MM.1S (cell line): ENCODE measurements at regions not wholly inside any gene's neighbourhood (a gene's known extent, or its start where the extent isn't known, plus 50 kb on each side); places are given as distances from the start of the nearest gene placed in this dataset.

Experiments
- DNase-seq: peaks from one replicate; pipeline ENCODE4 v3.0.0-alpha.2; 2015
- H2AFZ ChIP-seq: fragments of 300-600 bp; sonication (generic); 2 replicates; pipeline ENCODE4 v1.6.0; 2016; ENCODE audit warnings: antibody characterized with exemption, low read length
- H3F3A ChIP-seq: fragments of 300-600 bp; sonication (generic); 2 replicates; pipeline ENCODE4 v1.6.1; 2016; ENCODE audit warnings: mild to moderate bottlenecking, antibody characterized with exemption, low read length, moderate library complexity, mixed read lengths; ENCODE audit not compliant: insufficient read depth
- H3K27ac ChIP-seq: fragments of 300-600 bp; sonication (generic); 2 replicates; pipeline ENCODE4 v1.5.1; 2016; ENCODE audit warnings: mild to moderate bottlenecking, low read length
- H3K27me3 ChIP-seq: fragments of 300-600 bp; sonication (generic); replicated peaks from 2 replicates; pipeline ENCODE4 v1.6.0; 2016; ENCODE audit warnings: low read length; ENCODE audit not compliant: insufficient read depth
- H3K36me3 ChIP-seq: fragments of 300-600 bp; sonication (generic); replicated peaks from 2 replicates; pipeline ENCODE4 v1.6.1; 2016; ENCODE audit warnings: mild to moderate bottlenecking, low read length, mixed read lengths; ENCODE audit not compliant: insufficient read depth
- H3K4me1 ChIP-seq: fragments of 300-600 bp; sonication (generic); 2 replicates; pipeline ENCODE4 v1.6.1; 2016; ENCODE audit warnings: low read length, mixed read lengths
- H3K4me2 ChIP-seq: fragments of 300-600 bp; sonication (generic); 2 replicates; pipeline ENCODE4 v1.6.0; 2016; ENCODE audit warnings: low read depth, low read length
- H3K4me3 ChIP-seq: fragments of 300-600 bp; sonication (generic); 2 replicates; pipeline ENCODE4 v1.5.1; 2016; ENCODE audit warnings: low read length, mixed read lengths
- H3K79me2 ChIP-seq: fragments of 300-600 bp; sonication (generic); 2 replicates; pipeline ENCODE4 v1.6.1; 2016; ENCODE audit warnings: mixed run types, low read length, mixed read lengths
- H3K9ac ChIP-seq: fragments of 300-600 bp; sonication (generic); 2 replicates; pipeline ENCODE4 v1.6.1; 2016; ENCODE audit warnings: low read length, mixed read lengths
- H3K9me2 ChIP-seq: fragments of 300-600 bp; sonication (generic); replicated peaks from 2 replicates; pipeline ENCODE4 v1.6.1; 2016; ENCODE audit warnings: mild to moderate bottlenecking, low read length, mixed read lengths; ENCODE audit not compliant: insufficient read depth
- H3K9me3 ChIP-seq: fragments of 300-600 bp; sonication (generic); replicated peaks from 2 replicates; pipeline ENCODE4 v1.6.1; 2016; ENCODE audit warnings: mild to moderate bottlenecking, low read length, mixed read lengths; ENCODE audit not compliant: insufficient read depth
- H4K20me1 ChIP-seq: fragments of 300-600 bp; sonication (generic); 2 replicates; pipeline ENCODE4 v1.6.1; 2016; ENCODE audit warnings: mild to moderate bottlenecking, low read length, moderate library complexity, mixed read lengths; ENCODE audit not compliant: insufficient read depth
- CTCF ChIP-seq: fragments of 300-600 bp; sonication (generic); IDR thresholded peaks from 2 replicates; pipeline ENCODE4 v1.5.1; 2016; ENCODE audit warnings: antibody characterized with exemption, low read length, mixed read lengths
- EZH2 ChIP-seq: fragments of 300-600 bp; sonication (generic); optimal IDR thresholded peaks from 2 replicates; pipeline ENCODE3; 2017; ENCODE audit warnings: low read depth, mild to moderate bottlenecking, antibody characterized with exemption, low read length, mixed read lengths
- EZH2phosphoT487 ChIP-seq: fragments of 300-600 bp; sonication (generic); IDR thresholded peaks from 2 replicates; pipeline ENCODE4 v1.6.1; 2018; ENCODE audit warnings: antibody characterized with exemption, low read length

- Histone ChIP-seq H3K4me2 (no peak overlapping the region), H3K36me3 (no peaks in the 10 kb centered on the region), H3K27ac (no peak overlapping the region), H3K9me3 (no peaks in the 10 kb centered on the region), H2AFZ (no peak overlapping the region), H3K79me2 (no peaks in the 10 kb centered on the region), H3K9me2 (no peaks in the 10 kb centered on the region), H3F3A (no peaks in the 10 kb centered on the region), H3K9ac (no peak overlapping the region), H4K20me1 (no peaks in the 10 kb centered on the region), H3K4me3 (no peak overlapping the region), H3K4me1 (no peaks in the 10 kb centered on the region), H3K27me3 (no peaks in the 10 kb centered on the region)
- TF ChIP-seq CTCF (no peak), EZH2 (no peak), EZH2phosphoT487 (no peak)
- DNase-seq, result no peak
These were observed 350.7 kb downstream of the DCHS2 start for GRCh38 chr4:154140869-154141268.

DNA sequence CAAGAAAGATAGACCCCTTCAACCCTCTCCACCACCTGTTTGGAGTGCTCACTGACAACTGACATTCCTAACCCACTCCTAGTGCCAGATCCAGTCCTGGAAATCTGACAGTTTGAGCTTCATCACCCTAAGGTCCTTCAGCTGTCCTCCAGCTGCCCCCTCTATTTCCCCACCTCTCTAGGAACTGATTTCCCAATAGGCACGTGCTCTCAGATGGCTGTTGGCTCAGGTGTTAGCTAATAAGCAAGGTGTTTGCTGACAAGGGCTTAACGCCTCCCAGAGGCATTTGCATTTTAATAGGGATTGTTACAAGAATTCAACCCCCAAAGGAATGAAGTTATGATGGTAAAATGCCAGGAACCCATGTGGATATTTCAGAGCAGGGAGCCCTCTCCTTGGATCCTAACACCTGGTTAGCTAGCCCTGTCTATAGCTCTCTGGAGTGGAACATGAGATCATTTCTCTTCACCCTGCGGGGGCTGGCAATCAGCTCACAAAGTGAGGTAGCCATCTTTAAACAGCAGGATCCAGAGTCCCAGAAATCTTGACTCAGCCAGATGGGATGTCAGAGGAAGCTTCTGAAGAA lies 348.5 kb upstream of the SFRP2 start:
- peaks cover 14% of the 10 kb centered on the region; the same call in 1 of the 2 replicates for H3K27me3 ChIP-seq
- no peak overlapping the region for H3K9ac ChIP-seq
- TF ChIP-seq CTCF (no peak), EZH2 (no peak), EZH2phosphoT487 (no peak)
- no peaks in the 10 kb centered on the region for H4K20me1 ChIP-seq
- no peaks in the 10 kb centered on the region for H3K36me3 ChIP-seq
- no peaks in the 10 kb centered on the region for H3F3A ChIP-seq
- H3K9me2 ChIP-seq, result no peaks in the 10 kb centered on the region
- H3K9me3 ChIP-seq, result no peaks in the 10 kb centered on the region
- H3K4me1 ChIP-seq, result no peaks in the 10 kb centered on the region
- H3K79me2 ChIP-seq, result no peaks in the 10 kb centered on the region
- no peak overlapping the region for H2AFZ ChIP-seq
- H3K4me2 ChIP-seq, result no peak overlapping the region
- no peak for DNase-seq
- no peak overlapping the region for H3K4me3 ChIP-seq
- H3K27ac ChIP-seq, result no peak overlapping the region

- Histone ChIP-seq H3K9ac (no peak overlapping the region), H3K9me2 (no peaks in the 10 kb centered on the region), H3K27ac (no peak overlapping the region), H3K4me3 (no peak overlapping the region), H3F3A (no peaks in the 10 kb centered on the region), H3K79me2 (no peaks in the 10 kb centered on the region), H3K4me2 (no peak overlapping the region), H4K20me1 (no peaks in the 10 kb centered on the region), H3K4me1 (no peaks in the 10 kb centered on the region), H3K36me3 (no peaks in the 10 kb centered on the region), H3K9me3 (no peaks in the 10 kb centered on the region), H2AFZ (no peak overlapping the region), H3K27me3 (peaks cover 18% of the 10 kb centered on the region; the same call in 1 of the 2 replicates)
- TF ChIP-seq CTCF, result no peak
- no peak for TF ChIP-seq EZH2
- no peak for TF ChIP-seq EZH2phosphoT487
- DNase-seq, result no peak
These were observed 346.7 kb upstream of the SFRP2 start for GRCh38 chr4:154135576-154135975.
